ENCODE measurements at regions not wholly inside any gene's neighbourhood (a gene's known extent, or its start where the extent isn't known, plus 50 kb on each side); places are given as distances from the start of the nearest gene placed in this dataset.
"Not testable (repeated sequence)": the region's sequence is repeated elsewhere in the genome, so short reads cannot be mapped to it uniquely, and the experiment has no call there.

- no peak for TF ChIP-seq CTCF (IDR thresholded peaks at IDR 0.05; ENCODE audit: extremely low read depth, insufficient read depth, missing control alignments)
- in situ Hi-C loops (cut with MboI; ENCODE audit: low pct_unique_long_range_greater_than_20kb, low sequenced_read_pairs, unreplicated experiment) = no loop called here
- DNase-seq (ENCODE audit: low spot score) = no peak
Measured at GRCh38 chr4:110424144-110424543, 51.8 kb upstream of the ENPEP start.

GRCh38 chr4:110418641-110419040, 57.3 kb upstream of the ENPEP start:
- TF ChIP-seq CTCF (IDR thresholded peaks at IDR 0.05; ENCODE audit: extremely low read depth, insufficient read depth, missing control alignments) = no peak
- no peak for DNase-seq (ENCODE audit: low spot score)
- in situ Hi-C loops (cut with MboI; ENCODE audit: low pct_unique_long_range_greater_than_20kb, low sequenced_read_pairs, unreplicated experiment) = no loop called here

GRCh38 chr4:110417136-110417535, 58.8 kb upstream of the ENPEP start:
- DNase-seq (ENCODE audit: low spot score) = no peak
- in situ Hi-C loops (cut with MboI; ENCODE audit: low pct_unique_long_range_greater_than_20kb, low sequenced_read_pairs, unreplicated experiment) = no loop called here
- no peak for TF ChIP-seq CTCF (IDR thresholded peaks at IDR 0.05; ENCODE audit: extremely low read depth, insufficient read depth, missing control alignments)

DNA sequence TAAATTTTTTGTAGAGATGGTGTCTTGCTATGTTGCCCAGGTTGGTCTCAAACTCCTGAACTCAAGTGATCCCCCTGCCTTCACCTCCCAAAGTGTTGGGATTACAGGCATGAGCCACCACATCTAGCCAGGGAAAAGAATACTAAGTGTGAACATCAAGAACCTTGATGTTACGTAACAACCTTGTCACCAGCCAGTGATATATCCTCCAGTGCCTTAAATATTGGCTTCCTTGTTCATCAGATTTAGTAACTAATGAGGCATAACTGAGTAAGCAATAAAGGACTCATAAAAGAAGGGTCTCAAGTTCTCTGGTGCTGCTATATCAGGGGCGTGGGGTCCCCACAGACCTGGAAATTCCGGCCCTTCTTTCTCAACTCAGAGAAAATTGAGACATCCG, 60.5 kb upstream of the ENPEP start:
- in situ Hi-C loops (cut with MboI; ENCODE audit: low pct_unique_long_range_greater_than_20kb, low sequenced_read_pairs, unreplicated experiment) = no loop called here
- no peak for DNase-seq (ENCODE audit: low spot score)
- no peak for TF ChIP-seq CTCF (IDR thresholded peaks at IDR 0.05; ENCODE audit: extremely low read depth, insufficient read depth, missing control alignments)

DNA sequence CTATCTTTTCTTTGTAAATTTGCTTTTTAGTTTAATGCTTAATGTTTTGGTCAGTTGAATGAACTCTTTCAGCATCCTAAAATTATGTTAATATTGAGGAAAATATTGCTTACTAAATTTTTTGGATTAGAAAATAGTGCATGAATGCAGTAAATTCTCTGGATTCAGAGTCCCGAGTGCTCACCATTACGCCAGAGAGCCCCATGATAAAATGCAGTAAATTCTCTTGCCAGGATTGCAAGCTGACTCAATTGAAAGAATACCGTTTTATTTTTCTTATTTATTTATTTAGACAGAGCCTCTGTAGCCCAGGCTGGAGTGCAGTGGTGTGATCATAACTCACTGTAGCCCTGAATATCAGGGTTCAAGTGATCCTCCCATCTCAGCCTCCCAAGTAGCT, 60.9 kb upstream of the ENPEP start:
- TF ChIP-seq CTCF (IDR thresholded peaks at IDR 0.05; ENCODE audit: extremely low read depth, insufficient read depth, missing control alignments) = no peak
- in situ Hi-C loops (cut with MboI; ENCODE audit: low pct_unique_long_range_greater_than_20kb, low sequenced_read_pairs, unreplicated experiment) = no loop called here
- DNase-seq (ENCODE audit: low spot score) = no peak

DNA sequence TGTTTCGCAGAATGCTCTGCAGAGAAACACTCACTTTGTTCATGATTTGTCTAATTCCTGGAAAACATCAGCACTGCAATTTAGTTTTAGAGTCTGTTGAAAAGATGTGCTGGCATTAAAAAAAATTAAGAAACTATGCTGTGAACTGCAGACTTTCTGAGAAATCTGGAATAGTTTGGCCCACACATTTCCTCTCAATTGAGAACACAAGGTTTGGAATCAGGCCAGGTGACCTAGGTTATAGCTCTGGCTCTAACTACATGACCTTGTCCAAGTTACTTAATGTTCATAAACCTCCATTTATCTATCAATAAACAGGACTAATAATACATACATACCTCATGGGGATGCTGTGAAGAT, 61.4 kb upstream of the ENPEP start:
- DNase-seq (ENCODE audit: low spot score) = no peak
- no peak for TF ChIP-seq CTCF (IDR thresholded peaks at IDR 0.05; ENCODE audit: extremely low read depth, insufficient read depth, missing control alignments)
- in situ Hi-C loops (cut with MboI; ENCODE audit: low pct_unique_long_range_greater_than_20kb, low sequenced_read_pairs, unreplicated experiment) = no loop called here

DNA sequence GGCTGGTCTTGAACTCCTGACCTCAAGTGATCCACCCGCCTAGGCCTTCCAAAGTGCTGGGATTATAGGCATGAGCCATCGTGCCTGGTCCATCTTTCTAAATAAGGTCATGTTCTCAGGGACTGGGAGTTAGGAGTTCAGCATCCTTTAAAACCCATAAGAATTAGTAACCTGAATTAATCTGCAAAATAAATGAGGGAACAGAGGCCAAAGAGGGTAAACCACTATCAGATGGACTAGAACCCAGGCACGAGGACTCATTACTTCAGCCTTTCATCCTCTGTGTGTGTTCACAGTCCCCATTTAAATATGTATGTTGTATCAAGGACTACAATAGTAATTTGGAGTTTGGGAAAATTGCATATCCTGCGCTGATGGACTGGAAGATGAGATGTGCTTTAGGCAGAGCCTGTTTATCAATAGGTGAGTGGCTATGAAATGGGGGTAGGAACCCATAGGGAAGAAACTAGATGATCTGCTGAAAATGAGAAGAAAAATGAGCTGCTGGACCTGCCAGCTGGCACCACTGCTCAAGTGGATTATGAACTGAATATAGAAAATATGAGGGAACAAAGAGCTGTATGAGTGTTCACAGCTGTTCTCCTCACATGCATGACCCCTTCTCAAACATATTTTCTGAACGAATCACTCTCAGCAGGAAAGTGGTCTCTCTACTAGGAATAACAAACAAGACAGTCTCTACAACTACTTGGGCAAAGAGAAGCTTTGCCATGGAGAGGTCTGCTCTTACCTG, 62.0 kb upstream of the ENPEP start:
- in situ Hi-C loops (cut with MboI; ENCODE audit: low pct_unique_long_range_greater_than_20kb, low sequenced_read_pairs, unreplicated experiment); DNase-seq (ENCODE audit: low spot score): not testable (repeated sequence)

Measured in GM13977 (cell line).